ENCODE measurements at regions not wholly inside any gene's neighbourhood (a gene's known extent, or its start where the extent isn't known, plus 50 kb on each side); places are given as distances from the start of the nearest gene placed in this dataset.

DNA sequence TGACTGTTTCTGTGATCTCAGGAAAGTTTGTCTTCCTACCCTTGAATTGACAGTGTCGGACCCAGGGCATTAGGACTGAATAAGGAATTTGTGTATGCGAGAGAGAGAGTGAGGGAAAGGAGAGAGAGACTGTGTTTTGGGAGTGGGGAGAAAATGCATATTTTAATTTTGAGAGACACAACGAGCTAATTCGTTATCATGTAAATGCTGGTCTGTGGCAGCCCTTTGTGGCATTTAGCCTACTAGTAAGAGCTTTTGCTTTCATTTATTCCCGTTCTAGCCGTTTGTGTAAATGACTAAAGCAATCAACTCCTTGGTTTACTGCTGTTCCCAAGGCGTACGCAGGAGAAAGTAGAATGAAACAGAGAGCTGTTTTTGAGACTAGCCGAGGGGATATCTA lies 79.8 kb upstream of the MAMDC2 start:
- TF ChIP-seq, protein P1, sequence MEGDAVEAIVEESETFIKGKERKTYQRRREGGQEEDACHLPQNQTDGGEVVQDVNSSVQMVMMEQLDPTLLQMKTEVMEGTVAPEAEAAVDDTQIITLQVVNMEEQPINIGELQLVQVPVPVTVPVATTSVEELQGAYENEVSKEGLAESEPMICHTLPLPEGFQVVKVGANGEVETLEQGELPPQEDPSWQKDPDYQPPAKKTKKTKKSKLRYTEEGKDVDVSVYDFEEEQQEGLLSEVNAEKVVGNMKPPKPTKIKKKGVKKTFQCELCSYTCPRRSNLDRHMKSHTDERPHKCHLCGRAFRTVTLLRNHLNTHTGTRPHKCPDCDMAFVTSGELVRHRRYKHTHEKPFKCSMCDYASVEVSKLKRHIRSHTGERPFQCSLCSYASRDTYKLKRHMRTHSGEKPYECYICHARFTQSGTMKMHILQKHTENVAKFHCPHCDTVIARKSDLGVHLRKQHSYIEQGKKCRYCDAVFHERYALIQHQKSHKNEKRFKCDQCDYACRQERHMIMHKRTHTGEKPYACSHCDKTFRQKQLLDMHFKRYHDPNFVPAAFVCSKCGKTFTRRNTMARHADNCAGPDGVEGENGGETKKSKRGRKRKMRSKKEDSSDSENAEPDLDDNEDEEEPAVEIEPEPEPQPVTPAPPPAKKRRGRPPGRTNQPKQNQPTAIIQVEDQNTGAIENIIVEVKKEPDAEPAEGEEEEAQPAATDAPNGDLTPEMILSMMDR (conservative IDR thresholded peaks at IDR 0.05): no peak
- no peak for TF ChIP-seq ZFX (IDR thresholded peaks at IDR 0.05)

Measured in C4-2B (cell line).